ENCODE measurements at regions not wholly inside any gene's neighbourhood (a gene's known extent, or its start where the extent isn't known, plus 50 kb on each side); places are given as distances from the start of the nearest gene placed in this dataset.
"Not testable (repeated sequence)": the region's sequence is repeated elsewhere in the genome, so short reads cannot be mapped to it uniquely, and the experiment has no call there.

GRCh38 chr21:21897275-21897883 lies 899.2 kb downstream of the NCAM2 start:
- H3K4me3 ChIP-seq: no peak overlapping the region
- no peaks in the 10 kb centered on the region for H3K27me3 ChIP-seq
- TF ChIP-seq CTCF (IDR thresholded peaks at IDR 0.05) (no peak), EP300 (IDR thresholded peaks at IDR 0.05) (no peak), POLR2AphosphoS5 (IDR thresholded peaks at IDR 0.05) (no peak), POLR2A (IDR thresholded peaks at IDR 0.05) (no peak)
- H3K9me3 ChIP-seq: no peaks in the 10 kb centered on the region
- DNase-seq: no peak
- H3K4me1 ChIP-seq: no peaks in the 10 kb centered on the region
- no peak for ATAC-seq (ENCODE audit: low FRiP score in 2 of 2)
- no peak overlapping the region for H3K27ac ChIP-seq
- no peaks in the 10 kb centered on the region for H3K36me3 ChIP-seq
- WGBS, 2 donors: 48 to 62% methylated on average over 2 of the region's 2 CpGs

GRCh38 chr21:21898801-21899200 lies 900.6 kb downstream of the NCAM2 start:
- Histone ChIP-seq H3K27me3 (no peaks in the 10 kb centered on the region), H3K27ac (no peak overlapping the region), H3K36me3 (no peaks in the 10 kb centered on the region), H3K4me1 (no peaks in the 10 kb centered on the region), H3K4me3 (no peak overlapping the region), H3K9me3 (no peaks in the 10 kb centered on the region)
- WGBS, 2 donors: 98 to 100% methylated on average over 1 of the region's 1 CpG
- ATAC-seq (ENCODE audit: low FRiP score in 2 of 2) (no peak), DNase-seq (no peak)
- TF ChIP-seq POLR2AphosphoS5 (IDR thresholded peaks at IDR 0.05) (no peak), EP300 (IDR thresholded peaks at IDR 0.05) (no peak), POLR2A (IDR thresholded peaks at IDR 0.05) (no peak), CTCF (IDR thresholded peaks at IDR 0.05) (no peak)

DNA sequence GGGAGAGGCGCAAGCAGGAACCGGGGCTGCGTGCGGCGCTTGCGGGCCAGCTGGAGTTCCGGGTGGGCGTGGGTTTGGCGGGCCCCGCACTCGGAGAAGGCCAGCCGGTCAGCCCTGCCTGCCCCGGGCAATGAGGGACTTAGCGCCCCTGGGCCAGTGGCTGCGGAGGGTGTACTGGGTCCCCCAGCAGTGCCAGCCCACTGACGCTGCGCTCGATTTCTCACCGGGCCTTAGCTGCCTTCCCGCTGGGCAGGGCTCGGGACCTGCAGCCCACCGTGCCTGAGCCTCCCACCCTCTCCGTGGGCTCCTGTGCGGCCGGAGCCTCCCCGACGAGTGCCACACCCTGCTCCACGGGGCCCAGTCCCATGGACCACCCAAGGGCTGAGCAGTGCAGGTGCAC lies 904.2 kb downstream of the NCAM2 start:
- peak in 1 of 2 donors; percentile 63 for DNase-seq
- H3K27me3 ChIP-seq; H3K9me3 ChIP-seq; H3K27ac ChIP-seq; H3K4me3 ChIP-seq; ATAC-seq (ENCODE audit: low FRiP score in 2 of 2); H3K36me3 ChIP-seq; H3K4me1 ChIP-seq: not testable (repeated sequence)
- 92% methylated on average over 13 to 25 of the region's 28 CpGs for WGBS, 2 donors

DNA sequence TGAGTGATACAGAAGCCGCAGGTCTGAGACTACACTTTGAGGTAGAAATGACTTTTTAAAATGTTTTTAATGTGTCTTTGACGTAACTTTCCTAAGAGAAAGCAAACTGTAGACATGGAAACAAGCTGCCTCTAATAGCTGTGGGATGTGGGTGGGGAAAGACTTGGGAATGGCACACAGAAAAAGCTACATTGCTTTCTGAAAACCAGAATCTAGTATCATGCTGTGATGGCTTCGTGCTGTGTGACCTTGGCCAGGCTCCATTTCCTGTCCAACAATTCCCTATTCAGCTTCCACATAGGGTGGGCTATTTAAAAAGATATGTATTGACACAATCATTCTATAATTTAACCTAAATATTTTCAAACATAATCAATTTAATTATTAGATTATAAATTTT lies 909.1 kb downstream of the NCAM2 start:
- Histone ChIP-seq H3K27me3 (no peaks in the 10 kb centered on the region), H3K4me1 (no peaks in the 10 kb centered on the region), H3K27ac (no peak overlapping the region), H3K4me3 (no peak overlapping the region), H3K9me3 (no peaks in the 10 kb centered on the region), H3K36me3 (no peaks in the 10 kb centered on the region)
- TF ChIP-seq POLR2AphosphoS5 (IDR thresholded peaks at IDR 0.05): no peak
- TF ChIP-seq POLR2A (IDR thresholded peaks at IDR 0.05): no peak
- no peak for TF ChIP-seq EP300 (IDR thresholded peaks at IDR 0.05)
- no peak for TF ChIP-seq CTCF (IDR thresholded peaks at IDR 0.05)
- DNase-seq: no peak
- no peak for ATAC-seq (ENCODE audit: low FRiP score in 2 of 2)
- WGBS, 2 donors: 57 to 69% methylated on average over 3 of the region's 3 CpGs

- no peaks in the 10 kb centered on the region for H3K27me3 ChIP-seq
- H3K27ac ChIP-seq: no peak overlapping the region
- no peaks in the 10 kb centered on the region for H3K4me1 ChIP-seq
- 38 to 61% methylated on average over 2 of the region's 2 CpGs for WGBS, 2 donors
- DNase-seq (no peak), ATAC-seq (ENCODE audit: low FRiP score in 2 of 2) (no peak)
- TF ChIP-seq CTCF (IDR thresholded peaks at IDR 0.05): no peak
- no peak for TF ChIP-seq POLR2AphosphoS5 (IDR thresholded peaks at IDR 0.05)
- no peak for TF ChIP-seq EP300 (IDR thresholded peaks at IDR 0.05)
- no peak for TF ChIP-seq POLR2A (IDR thresholded peaks at IDR 0.05)
- H3K36me3 ChIP-seq: no peaks in the 10 kb centered on the region
- H3K4me3 ChIP-seq: no peak overlapping the region
- H3K9me3 ChIP-seq: no peaks in the 10 kb centered on the region
Observed at GRCh38 chr21:21915816-21916215, 917.6 kb downstream of the NCAM2 start.

Measured in upper lobe of left lung (tissue), 6 donors.